SK-N-SH treated with all-trans-retinoic acid at 6 μM for 48 hours (cell line): ENCODE measurements at regions not wholly inside any gene's neighbourhood (a gene's known extent, or its start where the extent isn't known, plus 50 kb on each side); places are given as distances from the start of the nearest gene placed in this dataset.

ENCODE experiments used
- CSDC2 ChIP-seq: fragments of 250-450 bp; sonication (Bioruptor Pico); IDR thresholded peaks from 2 replicates; pipeline ENCODE4 v1.5.0; 2020; ENCODE audit warnings: mild to moderate bottlenecking, moderate library complexity
- CSRNP3 ChIP-seq: fragments of 250-450 bp; sonication (Bioruptor Pico); IDR thresholded peaks from 2 replicates; pipeline ENCODE4 v1.5.1; 2021; ENCODE audit warnings: mild to moderate bottlenecking, moderate library complexity
- ESRRG ChIP-seq: fragments of 250-450 bp; sonication (Bioruptor Pico); IDR thresholded peaks from 2 replicates; pipeline ENCODE4 v1.6.1; 2021; ENCODE audit warnings: mild to moderate bottlenecking
- PATZ1 ChIP-seq: fragments of 250-450 bp; sonication (Bioruptor Pico); IDR thresholded peaks from 2 replicates; pipeline ENCODE4 v1.8.0; 2020; ENCODE audit warnings: mild to moderate bottlenecking, moderate library complexity, borderline replicate concordance
- ZNF8 ChIP-seq: fragments of 450-650 bp; formaldehyde crosslinking; IDR thresholded peaks from 2 replicates; pipeline ENCODE4 v1.5.0; 2020; ENCODE audit warnings: mild to moderate bottlenecking, moderate library complexity

GRCh38 chr3:137438561-137438960 is 325.6 kb upstream of the SOX14 start:
- TF ChIP-seq CSRNP3 (CRISPR knock-in tag) (no peak), CSDC2 (CRISPR knock-in tag) (no peak), PATZ1 (CRISPR knock-in tag) (no peak), ESRRG (CRISPR knock-in tag) (no peak), ZNF8 (CRISPR knock-in tag) (no peak)
